ENCODE measurements at regions not wholly inside any gene's neighbourhood (a gene's known extent, or its start where the extent isn't known, plus 50 kb on each side); places are given as distances from the start of the nearest gene placed in this dataset.

DNA sequence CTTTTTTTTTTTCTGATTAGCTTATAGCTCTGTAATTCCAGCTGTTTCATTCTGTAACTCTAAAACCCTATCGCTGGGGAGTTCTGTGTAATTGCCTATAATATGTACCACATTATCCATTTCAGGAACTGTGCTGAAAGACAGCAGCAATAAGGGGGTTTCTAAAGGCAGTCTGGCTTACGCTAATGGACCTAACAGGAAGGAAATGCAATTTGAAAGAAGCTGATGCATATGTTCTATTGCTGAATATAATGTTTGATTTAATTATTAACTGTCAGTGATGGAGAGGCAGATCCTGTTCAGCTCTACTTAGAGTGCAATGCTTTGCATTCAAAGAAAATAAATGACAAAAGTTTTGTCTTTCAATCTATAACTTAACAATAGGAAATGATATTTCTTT, 209.4 kb upstream of the SNX7 start:
- H2BK12ac ChIP-seq (ENCODE audit: low read length) = no peak overlapping the region
- no peak overlapping the region for H3K14ac ChIP-seq (ENCODE audit: low read length)
- DNase-seq = no peak
- no peaks in the 10 kb centered on the region for H3K4me1 ChIP-seq (ENCODE audit: control insufficient read depth in 1 of 2, insufficient read depth in 2 of 2, low read length in 2 of 2)
- no peak overlapping the region for H3K23ac ChIP-seq (ENCODE audit: low read length)
- no peak overlapping the region for H2BK5ac ChIP-seq (ENCODE audit: low read depth, low read length, poor library complexity)
- no CpG with 5 or more reads among the region's 2 CpGs for WGBS (ENCODE audit: extremely low coverage, insufficient coverage, insufficient read length)
- no peak overlapping the region for H4K8ac ChIP-seq (ENCODE audit: low read depth, low read length)
- H2AK5ac ChIP-seq (ENCODE audit: low read length) = no peak overlapping the region
- H3K9ac ChIP-seq (ENCODE audit: low read length) = no peak overlapping the region
- no peak overlapping the region for H3K4me2 ChIP-seq (ENCODE audit: low read length)
- H3K79me1 ChIP-seq (ENCODE audit: low read length) = no peaks in the 10 kb centered on the region
- H3K18ac ChIP-seq (ENCODE audit: low read length) = no peak overlapping the region
- H3K36me3 ChIP-seq (ENCODE audit: control insufficient read depth in 1 of 2, insufficient read depth in 2 of 2, low read length in 2 of 2) = no peaks in the 10 kb centered on the region
- no peak overlapping the region for H3K4ac ChIP-seq (ENCODE audit: low read depth, low read length)
- H2BK120ac ChIP-seq (ENCODE audit: insufficient read depth, low read length, poor library complexity) = no peak overlapping the region
- H4K12ac ChIP-seq (ENCODE audit: low read depth, low read length) = no peak overlapping the region
- no peak overlapping the region for H4K91ac ChIP-seq (ENCODE audit: low read depth, low read length)
- H2AFZ ChIP-seq (ENCODE audit: insufficient read depth, low read length, poor library complexity) = no peak overlapping the region
- H3K9me3 ChIP-seq (ENCODE audit: insufficient read depth, low read depth, low read length) = no peaks in the 10 kb centered on the region
- no peaks in the 10 kb centered on the region for H3K79me2 ChIP-seq (ENCODE audit: control insufficient read depth, insufficient read depth, low read length, poor library complexity)
- no peaks in the 10 kb centered on the region for H3K27me3 ChIP-seq (ENCODE audit: insufficient read depth, low read length)
- H3K4me3 ChIP-seq (ENCODE audit: low read depth, low read length) = no peak overlapping the region
- no peak overlapping the region for H3K27ac ChIP-seq (ENCODE audit: low read depth, low read length)

DNA sequence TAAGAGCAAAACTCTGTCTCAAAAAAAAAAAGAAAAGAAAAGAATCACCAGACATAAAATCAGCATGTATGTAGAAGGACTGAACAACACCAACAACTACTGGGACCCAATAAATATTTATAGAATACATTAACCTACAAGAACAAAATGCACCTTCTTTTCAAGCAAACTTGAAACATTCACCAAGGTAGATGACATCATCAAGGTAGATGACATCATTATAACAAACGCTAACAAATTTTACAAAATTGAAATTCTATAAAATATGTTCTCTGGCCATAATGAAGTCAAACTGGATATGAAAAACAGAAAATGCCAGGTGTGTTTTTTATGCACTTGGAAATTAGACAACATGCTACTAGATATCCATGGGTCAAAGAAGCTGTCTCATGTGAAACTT, 220.2 kb upstream of the SNX7 start:
- Histone ChIP-seq H3K4me2 (ENCODE audit: low read length) (no peak overlapping the region), H3K4ac (ENCODE audit: low read depth, low read length) (no peak overlapping the region), H3K9me3 (ENCODE audit: insufficient read depth, low read depth, low read length) (no peaks in the 10 kb centered on the region), H3K27ac (ENCODE audit: low read depth, low read length) (no peak overlapping the region), H3K18ac (ENCODE audit: low read length) (no peak overlapping the region), H3K14ac (ENCODE audit: low read length) (no peak overlapping the region), H4K8ac (ENCODE audit: low read depth, low read length) (no peak overlapping the region), H2BK12ac (ENCODE audit: low read length) (no peak overlapping the region), H3K9ac (ENCODE audit: low read length) (no peak overlapping the region), H2BK120ac (ENCODE audit: insufficient read depth, low read length, poor library complexity) (no peak overlapping the region), H3K27me3 (ENCODE audit: insufficient read depth, low read length) (no peaks in the 10 kb centered on the region), H3K79me1 (ENCODE audit: low read length) (no peaks in the 10 kb centered on the region), H3K4me3 (ENCODE audit: low read depth, low read length) (no peak overlapping the region), H3K79me2 (ENCODE audit: control insufficient read depth, insufficient read depth, low read length, poor library complexity) (no peaks in the 10 kb centered on the region), H4K91ac (ENCODE audit: low read depth, low read length) (no peak overlapping the region), H2AFZ (ENCODE audit: insufficient read depth, low read length, poor library complexity) (no peak overlapping the region), H3K36me3 (ENCODE audit: control insufficient read depth in 1 of 2, insufficient read depth in 2 of 2, low read length in 2 of 2) (no peaks in the 10 kb centered on the region), H4K12ac (ENCODE audit: low read depth, low read length) (no peak overlapping the region), H3K4me1 (ENCODE audit: control insufficient read depth in 1 of 2, insufficient read depth in 2 of 2, low read length in 2 of 2) (no peaks in the 10 kb centered on the region), H3K23ac (ENCODE audit: low read length) (no peak overlapping the region), H2AK5ac (ENCODE audit: low read length) (no peak overlapping the region), H2BK5ac (ENCODE audit: low read depth, low read length, poor library complexity) (no peak overlapping the region)
- WGBS (ENCODE audit: extremely low coverage, insufficient coverage, insufficient read length) = no CpG with 5 or more reads among the region's 1 CpG
- no peak for DNase-seq

DNA sequence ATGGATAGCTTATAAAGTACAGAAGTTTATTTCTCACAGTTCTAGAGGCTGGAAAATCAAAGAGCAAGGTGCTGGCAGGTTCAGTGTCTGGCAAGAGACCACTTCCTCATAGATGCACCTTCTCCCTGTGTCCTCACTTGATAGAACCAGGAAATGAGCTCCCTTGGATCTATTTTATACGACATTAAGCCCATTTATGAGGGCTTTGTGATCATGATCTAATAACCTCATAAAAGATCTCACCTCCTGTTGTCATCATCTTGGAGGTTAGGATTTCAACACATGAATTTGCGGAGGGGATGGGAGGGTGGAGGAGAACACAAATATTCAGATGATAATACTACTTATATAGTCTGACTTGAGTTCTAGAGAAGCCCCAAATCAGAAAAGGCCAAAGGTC, 222.1 kb upstream of the SNX7 start:
- H3K18ac ChIP-seq (ENCODE audit: low read length) = no peak overlapping the region
- no peak overlapping the region for H4K8ac ChIP-seq (ENCODE audit: low read depth, low read length)
- H3K23ac ChIP-seq (ENCODE audit: low read length) = no peak overlapping the region
- H3K9me3 ChIP-seq (ENCODE audit: insufficient read depth, low read depth, low read length) = no peaks in the 10 kb centered on the region
- H2BK5ac ChIP-seq (ENCODE audit: low read depth, low read length, poor library complexity) = no peak overlapping the region
- no peaks in the 10 kb centered on the region for H3K4me1 ChIP-seq (ENCODE audit: control insufficient read depth in 1 of 2, insufficient read depth in 2 of 2, low read length in 2 of 2)
- H2AFZ ChIP-seq (ENCODE audit: insufficient read depth, low read length, poor library complexity) = no peak overlapping the region
- no peaks in the 10 kb centered on the region for H3K79me1 ChIP-seq (ENCODE audit: low read length)
- H3K4me2 ChIP-seq (ENCODE audit: low read length) = no peak overlapping the region
- no peak overlapping the region for H2BK12ac ChIP-seq (ENCODE audit: low read length)
- no peaks in the 10 kb centered on the region for H3K79me2 ChIP-seq (ENCODE audit: control insufficient read depth, insufficient read depth, low read length, poor library complexity)
- H3K14ac ChIP-seq (ENCODE audit: low read length) = no peak overlapping the region
- no peak overlapping the region for H3K4me3 ChIP-seq (ENCODE audit: low read depth, low read length)
- no peak overlapping the region for H3K27ac ChIP-seq (ENCODE audit: low read depth, low read length)
- no peak overlapping the region for H2BK120ac ChIP-seq (ENCODE audit: insufficient read depth, low read length, poor library complexity)
- H2AK5ac ChIP-seq (ENCODE audit: low read length) = no peak overlapping the region
- no peak overlapping the region for H4K12ac ChIP-seq (ENCODE audit: low read depth, low read length)
- H4K91ac ChIP-seq (ENCODE audit: low read depth, low read length) = no peak overlapping the region
- no CpG with 5 or more reads among the region's 2 CpGs for WGBS (ENCODE audit: extremely low coverage, insufficient coverage, insufficient read length)
- H3K36me3 ChIP-seq (ENCODE audit: control insufficient read depth in 1 of 2, insufficient read depth in 2 of 2, low read length in 2 of 2) = no peaks in the 10 kb centered on the region
- no peak overlapping the region for H3K9ac ChIP-seq (ENCODE audit: low read length)
- DNase-seq = no peak
- H3K27me3 ChIP-seq (ENCODE audit: insufficient read depth, low read length) = no peaks in the 10 kb centered on the region
- H3K4ac ChIP-seq (ENCODE audit: low read depth, low read length) = no peak overlapping the region

DNA sequence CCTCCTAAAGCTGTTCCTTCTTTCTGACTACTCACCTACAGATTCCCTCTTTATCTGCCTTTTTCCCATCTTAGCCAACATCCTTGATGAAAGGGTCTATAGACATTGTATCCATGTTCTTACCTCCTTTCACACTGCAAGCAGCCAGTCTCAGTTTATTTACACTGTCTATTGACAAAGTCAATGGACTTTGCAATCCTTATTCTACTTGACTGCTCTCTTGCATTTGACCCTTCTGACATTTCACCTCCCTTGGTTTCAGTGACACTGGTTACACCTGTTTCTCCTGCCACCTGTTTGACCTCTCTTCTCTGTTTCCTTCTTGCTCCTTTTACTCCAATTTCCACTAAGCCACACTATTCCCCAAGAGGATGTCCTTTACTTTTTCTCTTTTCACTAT, 224.0 kb upstream of the SNX7 start:
- H2BK12ac ChIP-seq (ENCODE audit: low read length) = no peak overlapping the region
- no peaks in the 10 kb centered on the region for H3K36me3 ChIP-seq (ENCODE audit: control insufficient read depth in 1 of 2, insufficient read depth in 2 of 2, low read length in 2 of 2)
- H3K27me3 ChIP-seq (ENCODE audit: insufficient read depth, low read length) = no peaks in the 10 kb centered on the region
- H3K79me2 ChIP-seq (ENCODE audit: control insufficient read depth, insufficient read depth, low read length, poor library complexity) = no peaks in the 10 kb centered on the region
- H3K14ac ChIP-seq (ENCODE audit: low read length) = no peak overlapping the region
- H4K91ac ChIP-seq (ENCODE audit: low read depth, low read length) = no peak overlapping the region
- DNase-seq = no peak
- no peak overlapping the region for H4K8ac ChIP-seq (ENCODE audit: low read depth, low read length)
- H4K12ac ChIP-seq (ENCODE audit: low read depth, low read length) = no peak overlapping the region
- no peak overlapping the region for H3K27ac ChIP-seq (ENCODE audit: low read depth, low read length)
- H3K9me3 ChIP-seq (ENCODE audit: insufficient read depth, low read depth, low read length) = no peaks in the 10 kb centered on the region
- no peak overlapping the region for H3K18ac ChIP-seq (ENCODE audit: low read length)
- H2AFZ ChIP-seq (ENCODE audit: insufficient read depth, low read length, poor library complexity) = no peak overlapping the region
- H3K9ac ChIP-seq (ENCODE audit: low read length) = no peak overlapping the region
- H2BK120ac ChIP-seq (ENCODE audit: insufficient read depth, low read length, poor library complexity) = no peak overlapping the region
- H3K4me2 ChIP-seq (ENCODE audit: low read length) = no peak overlapping the region
- H2AK5ac ChIP-seq (ENCODE audit: low read length) = no peak overlapping the region
- H3K79me1 ChIP-seq (ENCODE audit: low read length) = no peaks in the 10 kb centered on the region
- no peak overlapping the region for H3K4me3 ChIP-seq (ENCODE audit: low read depth, low read length)
- no peak overlapping the region for H3K23ac ChIP-seq (ENCODE audit: low read length)
- no peak overlapping the region for H2BK5ac ChIP-seq (ENCODE audit: low read depth, low read length, poor library complexity)
- H3K4me1 ChIP-seq (ENCODE audit: control insufficient read depth in 1 of 2, insufficient read depth in 2 of 2, low read length in 2 of 2) = no peaks in the 10 kb centered on the region
- H3K4ac ChIP-seq (ENCODE audit: low read depth, low read length) = no peak overlapping the region

DNA sequence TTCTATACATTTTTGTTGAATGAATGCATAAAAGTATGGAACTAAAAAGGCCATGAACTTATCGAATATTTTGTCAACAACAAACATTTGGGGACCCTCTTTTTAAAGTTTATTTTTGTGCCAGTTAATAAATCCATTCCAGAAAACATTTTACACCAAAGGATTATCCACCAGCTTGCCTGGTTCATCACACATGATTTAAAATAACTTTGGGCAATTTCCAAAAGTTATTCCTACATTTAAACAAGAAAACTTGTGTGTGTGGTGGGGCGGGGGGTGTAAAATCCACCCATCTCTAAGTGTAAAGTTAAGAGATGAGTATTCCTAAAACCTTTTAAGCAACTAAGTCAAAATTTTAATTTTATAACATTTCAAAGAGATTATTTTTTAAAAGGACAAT, 224.5 kb upstream of the SNX7 start:
- no peak overlapping the region for H3K23ac ChIP-seq (ENCODE audit: low read length)
- H3K27me3 ChIP-seq (ENCODE audit: insufficient read depth, low read length) = no peaks in the 10 kb centered on the region
- H3K18ac ChIP-seq (ENCODE audit: low read length) = no peak overlapping the region
- no peak overlapping the region for H3K14ac ChIP-seq (ENCODE audit: low read length)
- DNase-seq = no peak
- no peak overlapping the region for H2AK5ac ChIP-seq (ENCODE audit: low read length)
- no peak overlapping the region for H3K4me3 ChIP-seq (ENCODE audit: low read depth, low read length)
- no peak overlapping the region for H3K4ac ChIP-seq (ENCODE audit: low read depth, low read length)
- H3K9ac ChIP-seq (ENCODE audit: low read length) = no peak overlapping the region
- H3K4me2 ChIP-seq (ENCODE audit: low read length) = no peak overlapping the region
- H3K27ac ChIP-seq (ENCODE audit: low read depth, low read length) = no peak overlapping the region
- no peaks in the 10 kb centered on the region for H3K79me2 ChIP-seq (ENCODE audit: control insufficient read depth, insufficient read depth, low read length, poor library complexity)
- no peak overlapping the region for H2BK120ac ChIP-seq (ENCODE audit: insufficient read depth, low read length, poor library complexity)
- no peak overlapping the region for H2BK5ac ChIP-seq (ENCODE audit: low read depth, low read length, poor library complexity)
- H3K9me3 ChIP-seq (ENCODE audit: insufficient read depth, low read depth, low read length) = no peaks in the 10 kb centered on the region
- no peak overlapping the region for H4K12ac ChIP-seq (ENCODE audit: low read depth, low read length)
- no peak overlapping the region for H2AFZ ChIP-seq (ENCODE audit: insufficient read depth, low read length, poor library complexity)
- no peak overlapping the region for H4K8ac ChIP-seq (ENCODE audit: low read depth, low read length)
- H2BK12ac ChIP-seq (ENCODE audit: low read length) = no peak overlapping the region
- no CpG with 5 or more reads among the region's 2 CpGs for WGBS (ENCODE audit: extremely low coverage, insufficient coverage, insufficient read length)
- no peak overlapping the region for H4K91ac ChIP-seq (ENCODE audit: low read depth, low read length)
- no peaks in the 10 kb centered on the region for H3K36me3 ChIP-seq (ENCODE audit: control insufficient read depth in 1 of 2, insufficient read depth in 2 of 2, low read length in 2 of 2)
- no peaks in the 10 kb centered on the region for H3K4me1 ChIP-seq (ENCODE audit: control insufficient read depth in 1 of 2, insufficient read depth in 2 of 2, low read length in 2 of 2)
- H3K79me1 ChIP-seq (ENCODE audit: low read length) = no peaks in the 10 kb centered on the region

Measured in trophoblast cell (in vitro differentiated cells and primary cell).